NOMO-1 (cell line): ENCODE measurements at regions not wholly inside any gene's neighbourhood (a gene's known extent, or its start where the extent isn't known, plus 50 kb on each side); places are given as distances from the start of the nearest gene placed in this dataset.

Source experiments
- DNase-seq, 2 experiments: peaks; one replicate each; lab custom pipeline; 2025; ENCODE audit not compliant: unreplicated experiment in 2 of 2; lab: John Stamatoyannopoulos, UW

DNA sequence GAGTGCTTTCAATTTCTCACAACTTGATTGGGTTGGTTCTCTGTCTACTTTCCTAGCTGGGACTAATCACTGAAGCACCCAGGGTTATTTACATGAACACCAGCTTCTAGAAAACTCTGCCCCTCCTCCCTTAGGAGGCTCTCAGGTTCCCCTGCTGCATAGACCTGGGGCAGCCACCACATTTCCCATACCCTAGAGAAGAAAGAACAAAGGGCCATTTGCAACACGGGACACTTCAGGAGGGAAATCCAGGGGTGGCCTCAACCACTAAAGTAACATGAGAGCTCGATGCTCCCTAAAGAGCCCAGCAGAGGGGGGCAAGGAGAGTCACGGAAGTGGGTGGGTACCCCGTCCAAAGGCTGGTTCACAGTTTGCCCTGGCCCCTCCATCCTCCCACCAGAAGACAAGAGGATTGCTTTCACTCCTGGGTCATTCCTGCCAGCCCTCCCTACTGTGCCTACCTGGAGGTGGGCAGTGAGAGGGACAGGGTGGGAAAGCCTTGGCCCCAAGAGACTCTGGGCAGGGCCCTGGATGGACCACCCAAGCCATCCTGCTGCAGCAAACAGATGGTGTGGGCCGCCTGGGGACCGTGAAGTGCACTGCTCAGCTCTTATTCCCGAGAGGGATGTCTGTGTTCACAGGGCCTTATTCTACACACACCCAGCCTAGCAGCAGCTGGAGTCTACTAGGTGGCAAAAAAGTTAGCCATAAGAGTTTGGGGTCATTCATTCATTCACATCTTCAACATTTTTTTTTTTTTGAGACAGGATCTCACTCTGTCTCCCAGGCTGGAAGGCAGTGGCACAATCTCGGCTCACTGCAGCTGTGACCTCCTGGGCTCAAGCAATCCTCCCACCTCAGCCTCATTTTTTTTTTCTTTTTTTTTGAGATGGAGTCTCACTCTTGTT lies 392.1 kb downstream of the SOX9 start:
- DNase-seq: no peak

DNA sequence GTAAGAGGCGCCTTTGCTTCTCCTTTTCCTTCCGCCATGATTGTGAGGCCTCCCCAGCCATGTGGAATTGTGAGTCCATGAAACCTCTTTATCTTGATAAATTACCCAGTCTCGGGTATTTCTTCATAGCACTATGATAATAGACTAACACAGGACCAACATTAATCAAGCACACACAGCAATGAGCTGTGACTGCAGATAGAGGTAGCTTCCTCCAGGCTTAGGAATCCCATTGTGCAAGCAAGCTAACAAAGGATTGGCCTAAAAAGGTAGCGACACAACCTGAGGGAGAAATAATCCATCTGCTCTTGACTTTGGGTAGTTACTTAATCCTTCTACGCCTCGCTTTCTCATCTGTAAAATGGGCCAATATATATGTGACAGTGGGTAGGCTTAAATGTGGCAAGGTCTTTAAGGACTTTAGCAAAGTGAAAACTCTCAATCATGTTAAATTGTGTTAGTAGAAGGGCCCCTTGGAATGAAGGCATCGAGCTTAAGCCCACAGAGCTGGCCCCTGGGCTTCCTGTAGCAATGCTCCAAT lies 393.6 kb downstream of the SOX9 start:
- DNase-seq: no peak

DNA sequence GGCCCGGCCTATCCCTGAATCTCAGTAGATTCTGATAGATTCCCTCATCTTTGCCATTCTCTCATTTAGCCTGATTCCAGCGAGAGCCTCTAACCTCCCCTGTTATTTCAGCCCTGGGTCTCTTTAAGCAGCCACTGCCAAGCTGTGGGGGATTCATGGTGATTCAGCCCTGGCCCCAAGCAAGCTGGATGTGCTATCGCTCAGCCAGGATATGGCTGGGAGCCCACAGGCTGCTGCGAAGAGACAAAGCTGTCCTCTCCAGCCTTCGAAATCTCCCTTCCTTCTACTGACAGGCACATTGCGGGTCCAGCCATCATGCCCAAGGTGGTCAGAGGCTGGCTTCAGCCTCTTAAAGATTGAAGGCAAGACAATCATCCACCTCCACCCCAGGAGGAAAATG lies 394.1 kb downstream of the SOX9 start:
- no peak for DNase-seq

DNA sequence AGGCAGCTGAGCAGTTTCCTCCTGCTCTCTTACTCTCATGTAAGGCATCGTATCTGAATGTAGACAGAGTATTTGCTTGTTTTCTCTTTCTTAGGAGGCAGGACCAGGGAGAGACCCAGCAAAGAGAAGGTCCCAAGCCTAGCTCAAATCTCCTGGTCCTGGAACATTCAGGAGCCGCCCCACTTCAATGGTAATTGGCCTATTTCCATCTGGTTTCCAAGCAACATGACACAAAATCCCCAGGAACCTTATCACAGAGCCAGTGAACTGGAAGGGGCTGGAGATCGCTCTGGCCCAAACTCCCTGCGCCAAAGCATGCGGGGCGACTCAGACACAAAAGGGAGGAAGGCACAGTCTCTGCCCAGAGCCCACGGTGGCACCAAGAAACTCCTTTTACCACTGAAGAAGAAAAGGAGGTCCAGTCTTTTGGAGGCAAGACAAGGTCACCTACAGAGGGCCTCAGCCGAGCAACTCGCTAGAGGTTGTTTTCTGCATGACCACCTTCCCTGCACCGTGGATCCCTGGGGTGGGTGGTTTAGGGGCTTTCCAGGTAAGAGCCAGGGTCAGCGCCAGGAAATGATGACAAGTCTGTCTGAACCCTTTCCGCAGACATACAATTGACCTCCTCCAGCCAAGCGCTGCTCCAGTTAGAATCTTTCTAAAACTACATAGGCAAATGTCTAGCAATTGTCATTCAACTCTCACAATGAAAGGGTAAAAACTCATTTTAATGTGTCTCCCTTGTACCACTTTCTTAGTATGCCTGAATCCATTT lies 394.7 kb downstream of the SOX9 start:
- DNase-seq: no peak

DNA sequence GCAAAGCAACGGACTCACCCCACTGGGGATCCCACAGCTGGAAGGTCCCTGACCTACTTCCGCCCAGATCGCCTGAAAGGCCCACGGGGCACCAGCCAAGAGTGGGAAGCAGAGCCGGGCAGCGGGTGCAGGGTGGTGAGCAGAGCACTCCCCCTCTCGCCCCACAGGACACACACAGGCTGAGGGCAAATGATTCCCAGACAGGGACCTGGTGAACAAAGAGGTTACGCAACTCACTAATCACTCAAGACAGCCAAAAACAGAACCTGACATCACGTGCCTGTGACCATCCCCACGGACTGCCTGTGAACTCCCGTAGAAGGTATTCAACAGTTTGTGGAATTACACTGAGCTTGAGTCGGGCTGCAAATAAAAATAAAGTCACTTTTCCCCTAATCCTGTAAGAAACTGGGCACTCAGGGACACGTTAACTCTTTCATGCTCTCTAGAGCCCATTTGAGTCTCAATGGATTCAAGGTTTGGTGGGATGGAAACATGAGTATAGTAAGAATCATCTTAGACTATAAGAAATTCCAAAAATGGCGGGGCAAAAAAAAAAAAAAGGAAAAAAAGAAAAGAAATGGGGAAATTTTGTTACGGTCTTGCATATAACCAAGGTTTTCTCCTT lies 396.1 kb downstream of the SOX9 start:
- DNase-seq: peak; percentile 17 to 41

DNA sequence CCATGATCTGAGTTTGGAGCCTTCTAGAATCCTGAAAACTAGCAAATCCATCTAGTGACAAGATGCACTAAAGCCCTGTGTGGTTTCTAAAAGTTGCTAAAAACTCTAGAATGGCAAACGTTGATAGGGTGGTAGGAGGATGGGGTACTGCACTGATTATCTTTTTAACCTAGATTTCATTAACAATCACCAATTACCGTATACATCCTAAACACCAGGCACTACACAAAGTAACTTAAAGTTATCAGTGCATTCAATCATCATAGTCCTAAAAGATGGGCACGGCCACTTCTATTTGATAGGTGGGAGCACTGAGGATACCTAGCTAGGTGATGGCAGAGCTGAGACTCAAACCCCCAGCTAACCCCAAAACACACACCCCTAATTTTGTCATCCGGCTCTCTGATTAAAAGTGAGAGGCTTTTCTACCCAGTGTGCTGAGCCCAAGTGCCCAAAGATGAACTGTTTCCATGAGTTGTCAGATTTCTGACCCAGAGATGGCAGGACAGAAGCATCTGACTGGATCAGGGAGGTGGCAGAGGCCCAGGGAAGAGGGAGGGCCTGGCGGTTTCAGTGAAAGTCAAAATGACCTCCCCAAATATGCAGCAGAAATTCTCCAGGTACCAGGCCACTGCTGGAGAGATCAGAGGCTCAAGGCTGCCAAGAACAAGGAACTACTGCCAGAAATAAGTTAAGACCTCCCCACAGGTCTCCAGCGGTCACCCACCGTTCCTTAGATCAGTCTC lies 396.8 kb downstream of the SOX9 start:
- no peak for DNase-seq

DNA sequence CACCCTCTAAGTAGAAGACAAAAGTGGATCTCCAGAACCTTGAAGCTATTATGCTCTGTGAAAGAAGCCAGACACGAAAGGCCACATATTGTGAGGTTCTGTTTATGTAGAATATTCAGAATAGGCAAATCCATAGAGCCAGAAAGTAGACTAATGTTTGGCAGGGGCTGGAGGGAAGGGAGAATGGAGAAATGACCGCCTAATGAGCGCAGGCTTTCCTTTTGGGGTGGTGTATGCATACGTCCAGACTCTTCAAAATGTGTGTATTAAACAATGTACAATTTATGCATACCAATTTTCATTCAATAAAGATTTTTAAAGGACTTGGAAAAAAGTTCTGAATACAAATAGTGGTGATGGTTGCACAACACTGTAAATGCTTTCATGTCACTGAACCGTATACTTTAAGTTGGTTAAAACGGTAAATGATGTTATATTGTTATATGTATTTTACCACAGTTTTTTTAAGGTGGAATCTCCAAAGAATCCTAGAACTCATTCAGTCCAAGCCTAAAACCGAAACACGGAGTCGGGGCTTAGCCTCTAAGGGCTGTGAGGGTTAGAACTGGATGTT lies 397.4 kb downstream of the SOX9 start:
- no peak for DNase-seq

DNA sequence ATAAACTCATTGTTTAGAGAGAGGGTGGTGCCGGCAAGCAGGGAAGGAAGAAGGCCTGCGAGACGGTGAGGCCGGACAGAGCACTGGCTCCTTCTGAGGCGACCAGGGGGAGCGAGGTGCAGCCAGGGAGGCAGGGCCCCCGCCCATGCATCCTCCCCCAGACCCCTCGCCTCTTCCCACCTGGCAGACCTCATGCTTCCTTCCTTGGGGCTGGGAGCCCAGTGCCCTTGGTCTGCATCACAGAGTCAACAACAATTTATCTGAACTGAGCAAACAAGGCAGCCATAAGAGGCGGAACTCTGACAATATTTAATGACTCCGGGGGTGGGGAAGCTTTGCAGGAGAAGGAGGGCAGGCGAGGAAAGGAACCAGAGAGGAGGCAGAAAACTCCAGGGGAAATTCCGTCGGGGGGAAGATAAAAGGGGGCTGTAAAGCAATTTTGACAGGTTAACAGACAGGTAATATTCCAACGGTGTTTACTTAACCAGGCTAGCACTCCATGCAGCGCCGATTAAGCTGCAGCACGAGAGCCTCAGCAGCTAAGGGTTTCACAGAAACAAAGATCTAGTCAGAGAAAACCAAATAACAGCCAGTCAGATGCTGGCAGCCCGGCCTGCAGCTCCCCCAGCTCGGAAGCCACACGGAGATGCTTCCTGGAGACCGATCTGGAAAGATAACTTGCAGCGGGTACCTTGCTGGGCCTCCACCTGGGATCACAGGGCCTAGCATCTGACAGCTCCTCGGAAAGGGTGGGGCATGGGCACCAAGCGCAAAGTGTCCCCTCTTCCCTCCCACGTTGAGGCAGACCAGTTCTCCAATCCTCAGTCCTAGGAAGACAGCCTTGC lies 398.2 kb downstream of the SOX9 start:
- DNase-seq: no peak

DNA sequence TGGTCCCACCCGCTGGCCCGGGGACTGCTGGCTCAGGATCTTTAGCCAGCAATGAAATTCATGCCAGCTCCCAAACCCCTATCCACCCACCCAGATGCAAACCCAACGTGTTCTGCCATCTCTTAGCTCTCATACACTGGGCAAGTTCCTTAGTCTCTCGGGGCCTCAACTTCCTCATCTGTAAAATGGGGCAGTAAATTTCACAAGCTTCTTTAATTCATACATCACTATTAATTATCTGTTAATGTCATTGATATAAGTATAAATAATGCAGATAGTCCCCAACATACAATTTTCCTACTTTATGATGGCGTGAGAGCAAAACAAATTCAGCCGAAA lies 398.7 kb downstream of the SOX9 start:
- no peak for DNase-seq

DNA sequence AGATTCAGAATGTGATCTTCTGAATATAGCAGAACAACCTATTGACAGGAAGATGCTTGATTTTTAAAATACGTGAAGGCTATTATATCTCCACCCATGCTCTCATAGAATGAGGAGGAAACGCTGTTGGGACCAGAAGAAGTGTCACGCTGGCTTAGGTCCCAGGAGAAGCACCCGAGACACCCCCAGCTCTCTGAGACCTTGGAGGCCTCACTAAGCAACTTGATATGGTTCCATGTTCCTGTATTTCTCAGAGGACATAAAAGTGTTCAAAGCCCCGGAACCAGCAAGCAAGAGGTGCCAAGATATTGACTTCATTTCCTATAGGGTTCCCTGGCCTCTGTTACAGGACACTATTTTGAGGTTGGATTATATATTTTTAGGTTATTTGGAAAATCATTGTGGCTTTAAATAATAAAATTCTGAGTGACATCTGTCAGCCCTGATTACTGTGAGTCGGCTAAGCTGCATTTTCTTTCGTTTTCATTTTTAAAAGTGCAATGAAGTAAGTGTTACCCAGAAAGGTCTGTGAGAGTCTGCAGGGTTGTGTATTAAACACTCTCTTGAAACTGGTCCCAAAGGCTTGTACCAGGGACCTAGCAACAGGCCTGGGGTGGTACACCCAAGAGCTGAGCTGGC lies 400.0 kb downstream of the SOX9 start:
- no peak for DNase-seq

DNA sequence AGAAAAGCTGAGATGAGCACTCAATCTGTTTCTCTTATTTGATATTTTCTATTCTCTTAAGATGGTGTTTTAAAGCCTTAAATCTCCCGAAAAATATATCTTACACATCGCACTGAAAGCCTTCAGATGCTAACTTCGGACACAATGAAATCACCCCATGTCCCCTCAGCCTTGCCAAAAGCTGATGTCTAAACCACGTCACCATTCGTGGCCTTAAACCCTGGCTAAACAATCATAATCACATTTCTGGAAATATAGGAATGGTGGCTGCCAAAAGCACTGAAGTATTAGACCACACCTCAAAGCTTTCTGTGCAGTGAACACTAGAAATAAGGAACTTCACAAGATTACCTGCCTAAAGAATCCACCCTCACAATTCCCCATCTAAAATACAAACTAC lies 402.7 kb downstream of the SOX9 start:
- no peak for DNase-seq

DNA sequence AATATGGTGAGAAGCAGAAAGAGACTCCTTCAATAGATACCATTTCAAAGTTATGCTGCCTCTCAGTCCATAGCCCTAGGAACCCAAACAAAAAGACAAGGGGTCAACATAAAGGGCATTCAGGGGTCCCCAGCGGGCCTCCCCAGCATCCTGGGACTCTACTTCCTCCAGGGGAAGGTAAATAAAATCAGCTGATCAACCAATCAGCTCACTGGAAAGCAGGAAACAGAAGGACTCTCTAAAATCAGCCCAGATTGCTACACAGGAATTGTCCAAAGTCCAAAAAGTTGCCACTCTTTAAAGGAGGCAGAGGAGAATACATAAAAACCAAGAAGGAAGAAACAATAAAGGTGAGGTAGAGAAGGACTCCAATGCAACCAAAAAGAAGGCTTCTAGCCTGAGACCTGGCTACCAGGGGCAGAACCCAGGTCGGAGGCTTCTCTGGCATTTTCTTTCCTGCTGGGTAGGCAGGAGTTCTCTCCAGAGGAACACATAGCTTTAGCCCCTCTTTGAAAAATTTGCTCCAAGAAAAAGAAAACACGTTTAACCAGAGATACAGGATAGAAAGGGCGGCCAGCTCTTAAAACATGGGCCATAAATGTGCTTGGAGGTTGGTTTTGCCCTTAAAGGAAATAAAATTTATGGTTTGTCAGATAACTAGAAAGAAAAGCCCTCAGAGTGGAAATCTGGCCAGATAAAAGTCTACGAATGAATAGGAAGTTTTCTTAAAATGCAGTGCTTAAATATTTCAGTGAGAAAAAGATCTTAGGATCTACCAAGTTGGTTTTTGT lies 404.6 kb downstream of the SOX9 start:
- DNase-seq: no peak

DNA sequence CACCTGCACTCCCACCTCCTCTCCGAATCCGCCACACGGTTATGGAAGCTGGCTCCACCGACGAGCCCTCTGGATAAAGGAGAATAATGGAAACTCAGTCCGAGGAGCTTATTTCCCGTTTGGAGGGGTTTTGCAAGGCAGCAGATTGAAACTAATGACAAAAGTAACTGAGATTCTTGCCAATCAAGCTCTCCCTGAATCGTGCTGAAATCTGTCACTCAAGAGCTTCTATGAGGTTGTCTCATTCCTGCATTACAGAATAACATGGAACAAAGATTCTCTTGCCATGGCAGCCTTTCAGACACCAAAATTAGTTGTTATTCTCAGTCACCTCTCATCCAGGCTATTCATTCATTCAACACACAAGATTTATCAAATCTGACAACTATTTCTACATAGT lies 405.9 kb downstream of the SOX9 start:
- DNase-seq: no peak

DNA sequence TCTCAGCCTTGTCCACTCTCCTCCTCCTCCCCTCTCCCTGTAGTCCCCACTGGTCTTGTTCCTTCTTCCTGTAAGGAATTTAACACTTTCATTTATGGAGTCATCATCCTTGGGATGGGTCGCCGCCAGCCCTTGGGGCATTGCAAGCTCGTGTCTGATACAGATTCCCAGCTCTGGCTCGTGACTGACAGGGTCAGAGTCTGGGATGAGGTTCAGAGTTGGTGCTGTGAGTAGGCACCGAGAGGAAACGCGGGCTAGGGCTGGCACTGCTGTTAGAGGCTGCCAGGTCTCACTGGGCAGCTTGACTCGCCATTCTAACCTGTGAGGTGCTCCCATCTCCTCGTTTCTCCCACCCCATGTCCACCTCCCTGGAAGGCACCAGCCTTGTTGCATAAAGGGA lies 407.0 kb downstream of the SOX9 start:
- DNase-seq: no peak

DNA sequence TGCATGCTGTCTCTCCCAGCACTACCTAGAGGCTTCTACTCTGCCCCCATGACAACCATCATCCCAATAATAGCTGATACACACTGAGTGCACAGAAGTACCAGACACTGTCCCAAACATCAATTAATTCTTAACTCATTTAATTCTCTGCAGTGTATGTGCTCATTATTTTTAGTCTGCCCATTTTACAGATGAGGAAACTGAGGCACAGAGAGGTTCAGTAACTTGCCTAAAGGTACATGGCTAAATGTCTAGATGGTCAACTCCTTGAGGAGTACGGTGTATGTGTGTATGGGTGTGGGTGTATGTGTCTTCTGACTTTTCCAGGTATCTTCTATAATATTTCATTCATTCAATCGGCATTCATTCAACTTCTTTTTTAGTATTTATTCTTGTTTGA lies 407.9 kb downstream of the SOX9 start:
- DNase-seq: no peak

DNA sequence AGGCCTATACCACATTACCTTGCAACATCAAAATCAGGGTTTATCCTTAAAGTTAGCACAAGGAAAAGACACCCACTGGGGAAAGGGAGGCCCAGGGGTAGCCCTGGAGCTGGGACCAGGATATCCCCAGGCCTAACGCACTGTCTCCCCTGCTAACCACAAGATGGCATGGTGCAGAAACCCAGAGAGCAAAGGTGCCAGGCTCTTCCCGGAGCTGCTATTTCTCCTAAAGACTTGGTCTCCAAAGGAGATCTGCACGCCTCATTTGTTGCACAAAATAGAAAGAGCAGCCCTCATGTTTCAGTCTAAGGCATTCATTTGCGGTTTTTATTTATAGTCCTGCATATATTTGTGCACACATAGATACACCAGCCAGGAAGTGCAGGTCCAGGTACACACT lies 408.6 kb downstream of the SOX9 start:
- DNase-seq: no peak

DNA sequence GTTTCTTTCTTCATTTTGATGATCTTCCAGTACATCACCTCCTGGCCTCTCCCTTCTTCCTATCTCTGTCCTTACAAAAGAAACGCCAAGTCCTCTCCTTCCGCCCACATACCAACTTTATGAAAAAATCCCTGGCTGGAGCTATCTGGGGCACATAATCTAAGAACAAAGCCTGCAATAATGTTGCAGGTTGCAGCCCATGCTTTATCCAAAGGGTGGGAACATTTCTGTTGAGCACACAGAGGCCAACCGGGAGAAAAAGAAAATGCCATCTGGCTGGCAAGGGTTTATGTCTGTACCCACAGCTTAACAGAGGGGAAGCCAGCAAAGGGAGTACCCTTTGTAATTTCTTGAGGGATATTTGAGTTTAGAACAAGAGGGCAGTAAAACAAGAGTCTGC lies 409.6 kb downstream of the SOX9 start:
- DNase-seq: no peak

DNA sequence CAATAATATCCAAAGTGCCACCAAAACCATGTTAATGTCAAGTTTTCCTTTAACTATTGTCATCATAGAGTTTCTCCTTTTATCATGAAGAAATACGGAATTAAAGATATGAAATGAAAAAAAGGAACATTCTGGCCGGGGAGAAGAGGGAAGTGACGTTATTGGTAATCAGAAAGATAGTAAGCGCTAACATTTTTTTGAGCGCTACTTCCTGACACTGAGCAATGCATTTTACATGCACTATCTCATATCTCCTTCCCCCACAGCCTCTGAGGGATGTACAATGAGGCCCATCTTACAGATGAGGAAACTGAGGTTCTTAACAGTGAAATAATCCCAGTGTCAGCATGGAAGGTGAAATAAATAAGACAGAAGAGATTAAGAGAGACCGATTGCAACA lies 410.9 kb downstream of the SOX9 start:
- peak; percentile 43 to 70 for DNase-seq
